Kidney capillary endothelial cell (primary cell): ENCODE measurements at regions not wholly inside any gene's neighbourhood (a gene's known extent, or its start where the extent isn't known, plus 50 kb on each side); places are given as distances from the start of the nearest gene placed in this dataset.

Experiments used
- DNase-seq: peaks from one replicate; pipeline ENCODE4 v3.0.0-alpha.2; 2018; ENCODE audit warnings: low spot score

- DNase-seq, result no peak
Observed at GRCh38 chr16:86682219-86682904, 104.0 kb downstream of the FOXL1 start.

- no peak for DNase-seq
Observed at GRCh38 chr16:86683441-86684194, 105.3 kb downstream of the FOXL1 start.

DNA sequence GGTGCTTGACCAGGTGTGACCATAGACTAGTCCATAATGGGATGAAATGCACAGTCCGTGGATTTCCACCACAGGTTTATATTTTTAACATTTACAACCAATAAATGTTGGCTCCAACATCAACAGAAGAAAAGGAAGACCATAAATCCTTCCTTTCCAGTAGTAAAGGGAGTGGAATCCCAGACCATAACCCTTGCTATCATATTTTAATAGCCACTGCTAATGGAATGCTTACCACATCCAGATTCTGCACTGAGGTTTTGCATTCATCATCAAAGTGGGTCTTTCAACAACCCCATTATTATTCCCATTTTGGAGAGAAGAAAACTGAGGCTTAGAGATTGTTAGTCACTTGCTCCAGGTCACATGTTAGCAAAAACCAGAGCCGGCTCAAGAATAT lies 106.7 kb downstream of the FOXL1 start:
- DNase-seq, result no peak

- DNase-seq, result no peak
Observed at GRCh38 chr16:86690970-86691369, 112.6 kb downstream of the FOXL1 start.

GRCh38 chr16:86692426-86692825 lies 114.1 kb downstream of the FOXL1 start:
- DNase-seq, result no peak

DNA sequence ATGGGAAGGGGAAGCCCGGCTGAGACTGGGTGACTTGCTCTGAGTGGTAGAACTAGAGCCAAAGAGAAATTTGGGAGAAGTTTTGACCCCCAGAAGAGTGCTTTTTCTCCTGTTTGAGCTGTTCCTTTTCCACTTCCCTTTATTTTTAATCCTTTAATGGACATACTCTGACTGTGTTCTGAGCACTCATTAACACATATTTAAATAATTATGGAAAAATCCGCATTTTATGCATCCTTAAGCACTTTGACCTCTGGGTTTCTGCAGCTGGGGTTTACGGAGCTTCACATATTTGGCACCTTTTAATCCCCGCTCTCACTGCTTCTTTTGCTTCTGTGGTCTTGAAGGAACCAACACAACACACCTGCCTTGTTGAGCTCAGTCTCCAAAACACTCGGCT lies 114.7 kb downstream of the FOXL1 start:
- no peak for DNase-seq

- peak; percentile 16 for DNase-seq
Observed at GRCh38 chr16:86697715-86698114, 119.4 kb downstream of the FOXL1 start.

- no peak for DNase-seq
Observed at GRCh38 chr16:86700046-86700945, 121.9 kb downstream of the FOXL1 start.

GRCh38 chr16:86701286-86701975 lies 123.1 kb downstream of the FOXL1 start:
- DNase-seq, result no peak

DNA sequence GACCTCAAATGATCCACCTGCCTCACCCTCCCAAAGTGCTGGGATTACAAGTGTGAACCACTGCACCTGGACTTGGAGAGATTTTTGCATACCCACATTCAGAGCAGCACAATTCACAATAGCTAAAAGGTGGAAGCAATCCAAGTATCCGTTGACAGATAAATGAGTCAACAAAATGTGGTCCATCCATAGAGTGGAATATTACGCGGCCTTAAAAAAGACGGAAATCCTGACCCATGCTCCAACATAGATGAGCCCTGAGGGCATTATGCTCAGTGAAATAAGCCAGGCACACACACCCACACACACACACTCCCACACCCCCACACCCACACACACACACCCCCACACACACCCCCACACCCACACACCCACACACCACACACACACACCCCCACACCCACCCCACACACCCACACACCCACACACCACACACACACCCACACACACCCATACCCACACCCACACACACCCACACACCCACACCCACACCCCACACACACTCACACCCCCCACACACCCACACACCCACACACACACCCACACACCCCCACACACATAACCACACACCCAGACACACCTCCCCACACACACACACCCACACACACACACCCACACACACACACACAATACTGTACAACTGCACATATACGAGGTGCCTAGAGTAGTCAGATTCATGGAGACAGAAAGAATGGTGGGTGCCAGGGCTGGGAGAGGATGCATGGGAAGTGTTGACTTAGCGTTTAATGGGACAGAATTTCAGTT lies 124.7 kb downstream of the FOXL1 start:
- DNase-seq, result no peak

- DNase-seq, result no peak
Observed at GRCh38 chr16:86704516-86704915, 126.2 kb downstream of the FOXL1 start.

GRCh38 chr16:86706726-86707125 lies 128.4 kb downstream of the FOXL1 start:
- no peak for DNase-seq

DNA sequence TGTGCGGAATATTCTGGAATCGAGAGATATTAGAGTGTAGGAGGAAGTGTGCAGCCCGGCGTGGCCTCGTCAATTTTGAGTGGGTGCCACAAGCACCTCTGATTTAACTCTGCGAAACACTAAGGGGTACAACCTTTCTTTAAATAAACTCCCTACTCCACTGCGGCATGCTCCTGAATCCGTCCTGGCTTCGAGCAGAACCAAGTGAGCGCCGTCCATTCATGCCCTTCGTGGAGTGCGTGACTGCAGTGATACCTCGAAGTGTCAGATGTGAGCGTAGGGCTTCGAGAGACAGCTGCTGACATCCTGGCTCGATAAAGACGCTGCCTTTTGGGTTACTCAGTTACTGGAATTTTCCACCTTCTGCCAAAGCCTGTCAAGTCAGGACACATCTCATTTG lies 128.8 kb downstream of the FOXL1 start:
- DNase-seq, result no peak

- no peak for DNase-seq
Observed at GRCh38 chr16:86707581-86707980, 129.2 kb downstream of the FOXL1 start.

DNA sequence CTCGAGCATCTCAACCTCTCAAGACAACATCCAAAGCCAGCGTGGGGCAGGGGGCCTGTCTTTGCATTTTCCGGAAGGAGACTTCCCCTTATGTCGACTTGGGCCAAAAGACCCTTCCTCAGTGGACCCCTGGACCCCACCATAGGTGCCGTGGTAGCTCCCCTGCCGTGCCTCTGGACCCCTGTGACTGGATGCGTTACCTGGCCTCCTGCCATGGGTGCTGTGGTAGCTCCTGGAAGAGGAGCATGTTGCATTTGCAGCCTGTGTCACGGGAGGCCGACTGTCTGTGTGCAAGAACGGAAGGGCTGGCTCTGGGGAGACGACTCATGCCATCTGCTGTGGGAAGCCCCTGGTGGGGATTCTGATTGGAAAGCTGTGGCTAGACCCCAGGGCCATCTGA lies 130.1 kb downstream of the FOXL1 start:
- DNase-seq, result no peak

- DNase-seq, result no peak
Observed at GRCh38 chr16:86709103-86709502, 130.8 kb downstream of the FOXL1 start.

GRCh38 chr16:86709902-86710601 lies 131.7 kb downstream of the FOXL1 start:
- DNase-seq, result no peak

GRCh38 chr16:86710602-86710950 lies 132.2 kb downstream of the FOXL1 start:
- DNase-seq, result no peak

DNA sequence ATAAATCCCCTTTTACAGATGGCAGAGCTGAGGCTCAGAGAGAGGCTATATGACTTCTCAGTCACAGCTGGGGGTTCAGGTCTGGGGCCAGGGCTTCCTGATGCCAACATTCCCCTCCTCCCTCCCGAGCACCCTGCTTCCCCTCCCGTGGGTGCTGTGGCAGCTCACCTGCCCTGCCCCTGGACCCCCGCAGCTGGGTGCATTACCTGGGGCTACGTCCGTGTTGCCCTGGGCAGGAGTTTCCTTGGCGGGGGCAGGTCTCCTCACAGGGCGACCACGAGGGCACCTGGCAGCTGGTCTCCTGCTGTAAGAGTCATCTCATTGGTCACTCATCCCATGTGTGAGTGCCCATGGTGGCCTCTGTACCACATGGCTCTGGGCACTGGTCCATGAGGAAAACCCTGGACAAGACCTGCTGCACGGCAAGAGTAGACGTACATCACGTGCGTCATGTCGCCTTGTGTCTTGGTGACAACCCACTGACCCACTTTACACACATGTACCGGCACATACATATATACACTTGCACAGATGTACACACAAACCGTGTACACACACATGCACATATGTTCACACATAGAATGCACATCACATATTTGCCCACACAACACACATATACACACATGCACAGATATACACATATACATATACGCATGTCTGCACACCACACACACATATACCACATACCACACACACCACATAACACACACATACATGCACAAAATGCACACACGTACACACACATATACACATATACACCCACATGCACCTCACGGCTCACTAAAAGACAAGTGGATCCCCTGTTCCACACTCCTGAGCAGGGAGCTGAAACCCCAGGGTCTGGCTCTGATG lies 134.0 kb downstream of the FOXL1 start:
- no peak for DNase-seq
